ENCODE measurements at regions not wholly inside any gene's neighbourhood (a gene's known extent, or its start where the extent isn't known, plus 50 kb on each side); places are given as distances from the start of the nearest gene placed in this dataset.
"Not testable (repeated sequence)": the region's sequence is repeated elsewhere in the genome, so short reads cannot be mapped to it uniquely, and the experiment has no call there.

GRCh38 chr16:22712471-22712870 is 101.5 kb upstream of the HS3ST2 start:
- Histone ChIP-seq H3K27me3 (no peaks in the 10 kb centered on the region), H3K27ac (no peak overlapping the region), H3K9me2 (replicated peaks; ENCODE audit: insufficient read depth) (no peaks in the 10 kb centered on the region), H3K36me3 (replicated peaks; ENCODE audit: insufficient read depth, low read depth) (no peaks in the 10 kb centered on the region), H2AFZ (no peak overlapping the region), H3K9me3 (ENCODE audit: low read depth) (no peaks in the 10 kb centered on the region), H3K4me2 (no peak overlapping the region), H3K4me3 (no peak overlapping the region), H3K79me2 (no peaks in the 10 kb centered on the region), H3K4me1 (ENCODE audit: insufficient read depth) (no peaks in the 10 kb centered on the region), H4K20me1 (ENCODE audit: insufficient read depth, poor library complexity, severe bottlenecking) (no peaks in the 10 kb centered on the region)
- TF ChIP-seq CTCF (IDR thresholded peaks at IDR 0.05; ENCODE audit: poor library complexity) (no peak), EZH2phosphoT487 (IDR thresholded peaks at IDR 0.05; ENCODE audit: low read depth, severe bottlenecking, unreplicated experiment) (no peak), EZH2 (IDR thresholded peaks at IDR 0.05; ENCODE audit: borderline replicate concordance) (no peak)
- WGBS (ENCODE audit: low lambda C conversion rate, missing lambda C conversion rate) = 85% methylated on average over 5 of the region's 5 CpGs
- no peak for DNase-seq (ENCODE audit: low spot score)

GRCh38 chr16:22718598-22718997 is 95.4 kb upstream of the HS3ST2 start:
- not testable (repeated sequence) for H3K9me3 ChIP-seq (ENCODE audit: low read depth); H3K79me2 ChIP-seq; H3K4me1 ChIP-seq (ENCODE audit: insufficient read depth); H2AFZ ChIP-seq; H3K27me3 ChIP-seq; H4K20me1 ChIP-seq (ENCODE audit: insufficient read depth, poor library complexity, severe bottlenecking); H3K36me3 ChIP-seq (replicated peaks; ENCODE audit: insufficient read depth, low read depth); H3K27ac ChIP-seq; H3K4me3 ChIP-seq; DNase-seq (ENCODE audit: low spot score); H3K9me2 ChIP-seq (replicated peaks; ENCODE audit: insufficient read depth); H3K4me2 ChIP-seq
- 81% methylated on average over 2 of the region's 2 CpGs for WGBS (ENCODE audit: low lambda C conversion rate, missing lambda C conversion rate)

GRCh38 chr16:22719945-22720344 is 94.0 kb upstream of the HS3ST2 start:
- Histone ChIP-seq H3K27ac (no peak overlapping the region), H3K79me2 (no peaks in the 10 kb centered on the region), H3K4me1 (ENCODE audit: insufficient read depth) (no peaks in the 10 kb centered on the region), H3K27me3 (peaks cover 2% of the 10 kb centered on the region), H3K36me3 (replicated peaks; ENCODE audit: insufficient read depth, low read depth) (no peaks in the 10 kb centered on the region), H2AFZ (no peak overlapping the region), H4K20me1 (ENCODE audit: insufficient read depth, poor library complexity, severe bottlenecking) (no peaks in the 10 kb centered on the region), H3K4me2 (no peak overlapping the region), H3K4me3 (no peak overlapping the region), H3K9me3 (ENCODE audit: low read depth) (no peaks in the 10 kb centered on the region), H3K9me2 (replicated peaks; ENCODE audit: insufficient read depth) (no peaks in the 10 kb centered on the region)
- 58% methylated on average over 4 of the region's 4 CpGs for WGBS (ENCODE audit: low lambda C conversion rate, missing lambda C conversion rate)
- no peak for TF ChIP-seq EZH2 (IDR thresholded peaks at IDR 0.05; ENCODE audit: borderline replicate concordance)
- TF ChIP-seq EZH2phosphoT487 (IDR thresholded peaks at IDR 0.05; ENCODE audit: low read depth, severe bottlenecking, unreplicated experiment) = no peak
- TF ChIP-seq CTCF (IDR thresholded peaks at IDR 0.05; ENCODE audit: poor library complexity) = no peak
- no peak for DNase-seq (ENCODE audit: low spot score)

GRCh38 chr16:22721511-22722100 is 92.4 kb upstream of the HS3ST2 start:
- H3K4me2 ChIP-seq = no peak overlapping the region
- no peaks in the 10 kb centered on the region for H3K9me2 ChIP-seq (replicated peaks; ENCODE audit: insufficient read depth)
- H3K79me2 ChIP-seq = no peaks in the 10 kb centered on the region
- no peaks in the 10 kb centered on the region for H3K36me3 ChIP-seq (replicated peaks; ENCODE audit: insufficient read depth, low read depth)
- H3K4me1 ChIP-seq (ENCODE audit: insufficient read depth) = no peaks in the 10 kb centered on the region
- H4K20me1 ChIP-seq (ENCODE audit: insufficient read depth, poor library complexity, severe bottlenecking) = no peaks in the 10 kb centered on the region
- H2AFZ ChIP-seq = no peak overlapping the region
- H3K4me3 ChIP-seq = no peak overlapping the region
- no peak overlapping the region for H3K27ac ChIP-seq
- H3K9me3 ChIP-seq (ENCODE audit: low read depth) = no peaks in the 10 kb centered on the region
- TF ChIP-seq EZH2 (IDR thresholded peaks at IDR 0.05; ENCODE audit: borderline replicate concordance) (no peak), EZH2phosphoT487 (IDR thresholded peaks at IDR 0.05; ENCODE audit: low read depth, severe bottlenecking, unreplicated experiment) (no peak), CTCF (IDR thresholded peaks at IDR 0.05; ENCODE audit: poor library complexity) (no peak)
- H3K27me3 ChIP-seq = peaks cover 2% of the 10 kb centered on the region
- no peak for DNase-seq (ENCODE audit: low spot score)
- WGBS (ENCODE audit: low lambda C conversion rate, missing lambda C conversion rate) = 63% methylated on average over 8 of the region's 8 CpGs

GRCh38 chr16:22722551-22723541 is 91.1 kb upstream of the HS3ST2 start:
- WGBS (ENCODE audit: low lambda C conversion rate, missing lambda C conversion rate) = 94% methylated on average over 48 of the region's 48 CpGs
- not testable (repeated sequence) for H3K36me3 ChIP-seq (replicated peaks; ENCODE audit: insufficient read depth, low read depth); H2AFZ ChIP-seq; H4K20me1 ChIP-seq (ENCODE audit: insufficient read depth, poor library complexity, severe bottlenecking); H3K4me1 ChIP-seq (ENCODE audit: insufficient read depth); H3K79me2 ChIP-seq; DNase-seq (ENCODE audit: low spot score); H3K9me2 ChIP-seq (replicated peaks; ENCODE audit: insufficient read depth); H3K27ac ChIP-seq; H3K27me3 ChIP-seq; H3K9me3 ChIP-seq (ENCODE audit: low read depth); H3K4me3 ChIP-seq; H3K4me2 ChIP-seq

Measured in hepatocyte (in vitro differentiated cells).